ENCODE measurements at regions not wholly inside any gene's neighbourhood (a gene's known extent, or its start where the extent isn't known, plus 50 kb on each side); places are given as distances from the start of the nearest gene placed in this dataset.

DNA sequence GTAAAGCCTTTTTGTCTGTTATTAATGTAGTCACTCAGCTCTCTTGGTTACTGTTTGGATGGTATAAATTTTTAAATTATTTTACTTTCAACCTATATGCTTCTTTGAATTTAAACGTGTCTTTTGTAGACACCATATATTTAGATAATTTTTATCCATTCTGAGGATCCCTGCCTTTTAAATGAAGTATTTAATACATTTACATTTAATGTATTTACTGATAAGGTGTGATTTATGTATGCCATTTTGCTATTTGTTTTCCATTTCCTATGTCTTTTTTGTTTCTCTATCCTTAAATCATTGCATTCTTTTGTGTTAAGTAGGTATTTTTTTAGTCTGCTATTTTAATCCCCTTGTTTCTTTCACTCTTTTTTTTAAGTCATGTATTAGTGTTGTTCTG is 238.0 kb downstream of the RAB28 start:
- no peaks in the 10 kb centered on the region for H3K27me3 ChIP-seq (ENCODE audit: insufficient read depth, low read length, poor library complexity, severe bottlenecking)
- no peak overlapping the region for H3K27ac ChIP-seq (ENCODE audit: low read depth, low read length)
- Mint-ChIP-seq H3K27ac (no peak overlapping the region), H3K9me3 (peaks cover 19 to 53% (median 41%) of the 10 kb centered on the region in 5 donors), H3K36me3 (peaks cover 0 to 47% (median 4%) of the 10 kb centered on the region in 3 donors), H3K4me3 (no peak overlapping the region), H3K27me3 (no peaks in the 10 kb centered on the region), H3K4me1 (no peaks in the 10 kb centered on the region)
- ChIA-PET POLR2A (no interaction called here), CTCF (no interaction called here)
- no peak for DNase-seq
- no peaks in the 10 kb centered on the region for H3K36me3 ChIP-seq (ENCODE audit: insufficient read depth, low read length)
- H3K9me3 ChIP-seq (ENCODE audit: low read length), result peaks cover 8% of the 10 kb centered on the region
- no peak overlapping the region for H3K4me3 ChIP-seq (ENCODE audit: low read length)
- H3K4me1 ChIP-seq (ENCODE audit: insufficient read depth, low read length), result no peaks in the 10 kb centered on the region

DNA sequence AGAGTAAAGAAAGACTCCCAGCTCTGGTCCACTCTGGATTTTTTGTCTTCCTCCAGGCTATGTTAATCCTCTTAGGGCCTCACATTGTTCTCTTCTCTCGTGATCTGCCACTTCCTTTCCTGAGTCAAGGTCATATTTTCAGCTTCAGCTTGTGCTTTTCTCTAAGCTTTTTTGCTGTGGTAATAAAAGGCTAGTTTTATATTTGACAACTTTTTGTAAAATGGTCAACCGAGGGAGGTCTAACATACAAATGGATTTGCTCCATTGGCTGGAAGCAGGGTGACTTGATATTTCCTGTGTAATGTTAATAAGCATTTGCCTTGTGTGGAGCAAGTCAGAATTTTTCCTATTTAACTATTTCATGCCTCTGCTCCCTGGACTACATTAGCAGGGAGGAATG is 239.7 kb downstream of the RAB28 start:
- Mint-ChIP-seq H3K4me1 (no peaks in the 10 kb centered on the region), H3K36me3 (peaks cover 0 to 35% (median 1%) of the 10 kb centered on the region in 3 donors), H3K4me3 (no peak overlapping the region), H3K27me3 (no peaks in the 10 kb centered on the region), H3K9me3 (peaks cover 15 to 45% (median 30%) of the 10 kb centered on the region in 5 donors), H3K27ac (no peak overlapping the region)
- Histone ChIP-seq H3K27ac (ENCODE audit: low read depth, low read length) (no peak overlapping the region), H3K4me3 (ENCODE audit: low read length) (no peak overlapping the region), H3K9me3 (ENCODE audit: low read length) (peaks cover 8% of the 10 kb centered on the region), H3K4me1 (ENCODE audit: insufficient read depth, low read length) (no peaks in the 10 kb centered on the region), H3K36me3 (ENCODE audit: insufficient read depth, low read length) (no peaks in the 10 kb centered on the region), H3K27me3 (ENCODE audit: insufficient read depth, low read length, poor library complexity, severe bottlenecking) (no peaks in the 10 kb centered on the region)
- ChIA-PET CTCF (no interaction called here), POLR2A (no interaction called here)
- DNase-seq, result no peak

GRCh38 chr4:13243152-13243551 is 241.0 kb downstream of the RAB28 start:
- POLR2A ChIA-PET, result no interaction called here
- no peaks in the 10 kb centered on the region for H3K27me3 Mint-ChIP-seq
- Histone ChIP-seq H3K4me3 (ENCODE audit: low read length) (no peak overlapping the region), H3K9me3 (ENCODE audit: low read length) (peaks cover 3% of the 10 kb centered on the region), H3K4me1 (ENCODE audit: insufficient read depth, low read length) (no peaks in the 10 kb centered on the region), H3K27me3 (ENCODE audit: insufficient read depth, low read length, poor library complexity, severe bottlenecking) (no peaks in the 10 kb centered on the region), H3K27ac (ENCODE audit: low read depth, low read length) (no peak overlapping the region), H3K36me3 (ENCODE audit: insufficient read depth, low read length) (no peaks in the 10 kb centered on the region)
- H3K4me1 Mint-ChIP-seq, result no peaks in the 10 kb centered on the region
- CTCF ChIA-PET, result no interaction called here
- peaks cover 0 to 24% (median 1%) of the 10 kb centered on the region in 3 donors for H3K36me3 Mint-ChIP-seq
- H3K4me3 Mint-ChIP-seq, result no peak overlapping the region
- H3K9me3 Mint-ChIP-seq, result peaks cover 12 to 32% (median 20%) of the 10 kb centered on the region in 5 donors
- no peak overlapping the region for H3K27ac Mint-ChIP-seq
- no peak for DNase-seq

DNA sequence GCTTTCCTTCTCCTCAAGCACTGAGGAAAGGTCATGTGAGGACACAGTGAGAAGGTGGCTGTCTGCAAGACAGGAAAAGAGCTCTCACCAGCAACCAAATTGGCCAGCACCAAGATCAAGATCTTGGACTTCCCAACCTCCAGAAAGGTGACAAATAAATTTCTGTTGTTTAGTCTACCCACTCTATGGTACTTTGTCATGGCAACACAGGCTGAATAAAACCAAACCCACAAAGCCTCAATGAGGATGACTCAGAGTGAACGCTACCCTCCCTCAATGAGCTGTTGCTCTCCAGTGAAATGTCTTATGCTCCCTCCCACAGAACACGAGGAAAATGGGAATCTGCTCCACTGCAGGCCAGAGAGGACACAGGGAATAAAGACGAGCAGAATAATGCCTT is 244.1 kb downstream of the RAB28 start:
- CTCF ChIA-PET, result no interaction called here

DNA sequence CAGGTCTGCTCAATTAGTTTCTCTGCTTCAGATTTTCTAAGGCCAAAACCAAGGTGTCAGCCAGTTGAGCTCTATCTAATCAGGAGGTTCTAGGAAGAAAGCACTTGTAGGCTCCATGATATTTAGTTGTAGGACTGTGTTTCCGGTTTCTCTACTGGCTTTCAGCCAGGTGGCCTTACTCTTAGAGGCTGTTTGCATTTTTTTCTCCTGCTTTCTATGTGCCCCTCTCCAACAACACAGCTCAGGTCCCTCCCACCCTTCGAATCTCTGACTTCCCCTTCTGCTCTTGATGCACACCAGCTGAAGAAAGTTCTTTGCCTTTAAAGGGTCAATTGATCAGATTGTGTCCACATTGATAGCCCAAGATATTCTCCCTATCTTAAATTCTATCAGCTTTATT is 245.2 kb downstream of the RAB28 start:
- H3K27ac ChIP-seq (ENCODE audit: low read depth, low read length), result no peak overlapping the region
- H3K9me3 ChIP-seq (ENCODE audit: low read length), result no peaks in the 10 kb centered on the region
- Mint-ChIP-seq H3K36me3 (peaks cover 0 to 28% (median 4%) of the 10 kb centered on the region in 3 donors), H3K4me3 (no peak overlapping the region), H3K9me3 (peaks cover 0 to 18% (median 7%) of the 10 kb centered on the region in 5 donors), H3K27ac (no peak overlapping the region), H3K4me1 (no peaks in the 10 kb centered on the region), H3K27me3 (no peaks in the 10 kb centered on the region)
- no peaks in the 10 kb centered on the region for H3K4me1 ChIP-seq (ENCODE audit: insufficient read depth, low read length)
- ChIA-PET CTCF (no interaction called here), POLR2A (no interaction called here)
- H3K36me3 ChIP-seq (ENCODE audit: insufficient read depth, low read length), result no peaks in the 10 kb centered on the region
- DNase-seq, result no peak
- no peaks in the 10 kb centered on the region for H3K27me3 ChIP-seq (ENCODE audit: insufficient read depth, low read length, poor library complexity, severe bottlenecking)
- H3K4me3 ChIP-seq (ENCODE audit: low read length), result no peak overlapping the region

More for the DNA sequence above, 244.1 kb downstream of the RAB28 start:
- no peak overlapping the region for H3K4me3 ChIP-seq (ENCODE audit: low read length)
- no peaks in the 10 kb centered on the region for H3K9me3 ChIP-seq (ENCODE audit: low read length)
- Mint-ChIP-seq H3K36me3 (peaks cover 0 to 17% (median 4%) of the 10 kb centered on the region in 3 donors), H3K27ac (no peak overlapping the region), H3K9me3 (peaks cover 0 to 16% (median 0%) of the 10 kb centered on the region in 5 donors), H3K4me1 (no peaks in the 10 kb centered on the region), H3K4me3 (no peak overlapping the region), H3K27me3 (no peaks in the 10 kb centered on the region)
- H3K27me3 ChIP-seq (ENCODE audit: insufficient read depth, low read length, poor library complexity, severe bottlenecking), result no peaks in the 10 kb centered on the region
- H3K4me1 ChIP-seq (ENCODE audit: insufficient read depth, low read length), result no peaks in the 10 kb centered on the region
- H3K27ac ChIP-seq (ENCODE audit: low read depth, low read length), result no peak overlapping the region
- no peaks in the 10 kb centered on the region for H3K36me3 ChIP-seq (ENCODE audit: insufficient read depth, low read length)
- POLR2A ChIA-PET, result no interaction called here
- DNase-seq, result no peak

DNA sequence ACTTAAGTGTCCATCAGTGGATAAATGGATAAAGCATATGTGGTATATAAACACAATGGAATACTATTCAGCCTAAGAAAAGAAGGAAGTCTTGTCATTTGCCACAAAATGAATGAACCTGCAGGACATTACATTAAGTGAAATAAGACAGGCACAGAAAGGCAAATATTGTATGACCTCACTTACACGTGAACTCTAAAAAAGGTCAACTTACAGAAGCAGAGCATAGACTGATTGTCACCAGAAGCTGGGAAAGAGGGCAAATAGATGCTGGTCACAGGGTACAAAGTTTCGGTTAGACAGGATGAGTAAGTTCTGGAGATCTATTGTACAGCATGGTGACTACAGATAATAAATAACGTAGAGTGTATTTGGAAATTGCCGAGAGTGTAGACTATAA is 247.7 kb downstream of the RAB28 start:
- no peak overlapping the region for H3K4me3 ChIP-seq (ENCODE audit: low read length)
- no peak overlapping the region for H3K4me3 Mint-ChIP-seq
- no peaks in the 10 kb centered on the region for H3K27me3 Mint-ChIP-seq

GRCh38 chr4:13233755-13234154 is 250.4 kb downstream of the RAB28 start:
- peaks cover 4 to 57% (median 7%) of the 10 kb centered on the region in 3 donors for H3K36me3 Mint-ChIP-seq
- H3K36me3 ChIP-seq (ENCODE audit: insufficient read depth, low read length), result no peaks in the 10 kb centered on the region
- no peak overlapping the region for H3K4me3 ChIP-seq (ENCODE audit: low read length)
- ChIA-PET CTCF (no interaction called here), POLR2A (no interaction called here)
- H3K9me3 Mint-ChIP-seq, result peaks cover 20 to 58% (median 33%) of the 10 kb centered on the region in 5 donors
- H3K4me1 ChIP-seq (ENCODE audit: insufficient read depth, low read length), result no peaks in the 10 kb centered on the region
- no peak overlapping the region for H3K4me3 Mint-ChIP-seq
- no peak for DNase-seq
- H3K27ac ChIP-seq (ENCODE audit: low read depth, low read length), result no peak overlapping the region
- no peaks in the 10 kb centered on the region for H3K9me3 ChIP-seq (ENCODE audit: low read length)
- H3K27me3 Mint-ChIP-seq, result no peaks in the 10 kb centered on the region
- H3K27me3 ChIP-seq (ENCODE audit: insufficient read depth, low read length, poor library complexity, severe bottlenecking), result no peaks in the 10 kb centered on the region
- H3K4me1 Mint-ChIP-seq, result no peaks in the 10 kb centered on the region
- H3K27ac Mint-ChIP-seq, result no peak overlapping the region

More for the DNA sequence above, 247.7 kb downstream of the RAB28 start:
- H3K36me3 Mint-ChIP-seq, result peaks cover 0 to 37% (median 4%) of the 10 kb centered on the region in 3 donors
- H3K4me1 Mint-ChIP-seq, result no peaks in the 10 kb centered on the region
- no peaks in the 10 kb centered on the region for H3K27me3 ChIP-seq (ENCODE audit: insufficient read depth, low read length, poor library complexity, severe bottlenecking)
- no peaks in the 10 kb centered on the region for H3K9me3 ChIP-seq (ENCODE audit: low read length)
- DNase-seq, result no peak
- no peak overlapping the region for H3K27ac Mint-ChIP-seq
- ChIA-PET POLR2A (no interaction called here), CTCF (no interaction called here)
- H3K36me3 ChIP-seq (ENCODE audit: insufficient read depth, low read length), result no peaks in the 10 kb centered on the region
- H3K4me1 ChIP-seq (ENCODE audit: insufficient read depth, low read length), result no peaks in the 10 kb centered on the region
- H3K27ac ChIP-seq (ENCODE audit: low read depth, low read length), result no peak overlapping the region
- peaks cover 7 to 38% (median 11%) of the 10 kb centered on the region in 5 donors for H3K9me3 Mint-ChIP-seq

GRCh38 chr4:13219971-13220370 is 264.2 kb downstream of the RAB28 start:
- H3K4me3 Mint-ChIP-seq, result no peak overlapping the region
- no peaks in the 10 kb centered on the region for H3K4me1 ChIP-seq (ENCODE audit: insufficient read depth, low read length)
- no peaks in the 10 kb centered on the region for H3K36me3 ChIP-seq (ENCODE audit: insufficient read depth, low read length)
- H3K4me3 ChIP-seq (ENCODE audit: low read length), result no peak overlapping the region
- CTCF ChIA-PET, result no interaction called here
- H3K27ac ChIP-seq (ENCODE audit: low read depth, low read length), result no peak overlapping the region
- H3K27ac Mint-ChIP-seq, result no peak overlapping the region
- no peaks in the 10 kb centered on the region for H3K27me3 ChIP-seq (ENCODE audit: insufficient read depth, low read length, poor library complexity, severe bottlenecking)
- POLR2A ChIA-PET, result no interaction called here
- peaks cover 0 to 31% (median 1%) of the 10 kb centered on the region in 3 donors for H3K36me3 Mint-ChIP-seq
- peaks cover 0 to 1% of the 10 kb centered on the region in 2 donors for H3K27me3 Mint-ChIP-seq
- peaks cover 3 to 17% (median 8%) of the 10 kb centered on the region in 5 donors for H3K9me3 Mint-ChIP-seq
- DNase-seq, result no peak
- no peaks in the 10 kb centered on the region for H3K9me3 ChIP-seq (ENCODE audit: low read length)
- H3K4me1 Mint-ChIP-seq, result no peaks in the 10 kb centered on the region
